Vagina (tissue), 2 donors: ENCODE measurements at regions not wholly inside any gene's neighbourhood (a gene's known extent, or its start where the extent isn't known, plus 50 kb on each side); places are given as distances from the start of the nearest gene placed in this dataset.

ENCODE experiments used
- POLR2A ChIP-seq, 2 donors: fragments of 450-650 bp; IDR thresholded peaks; one replicate each; pipeline ENCODE4 v1.6.1; 2017; ENCODE audit warnings: antibody characterized with exemption in 2 of 2, mild to moderate bottlenecking in 2 of 2, moderate library complexity in 2 of 2
- TF ChIP-seq, protein P1 (sequence below), 3 experiments: fragments of 450-650 bp in 2 of 3; fragments of 200-600 bp in 1 of 3; sonication (generic) in 1 of 3; IDR thresholded peaks; one replicate each; pipeline ENCODE4 v1.5.1; 2017 to 2019; ENCODE audit warnings: antibody characterized with exemption in 3 of 3, mild to moderate bottlenecking in 2 of 3, moderate library complexity in 2 of 3

DNA sequence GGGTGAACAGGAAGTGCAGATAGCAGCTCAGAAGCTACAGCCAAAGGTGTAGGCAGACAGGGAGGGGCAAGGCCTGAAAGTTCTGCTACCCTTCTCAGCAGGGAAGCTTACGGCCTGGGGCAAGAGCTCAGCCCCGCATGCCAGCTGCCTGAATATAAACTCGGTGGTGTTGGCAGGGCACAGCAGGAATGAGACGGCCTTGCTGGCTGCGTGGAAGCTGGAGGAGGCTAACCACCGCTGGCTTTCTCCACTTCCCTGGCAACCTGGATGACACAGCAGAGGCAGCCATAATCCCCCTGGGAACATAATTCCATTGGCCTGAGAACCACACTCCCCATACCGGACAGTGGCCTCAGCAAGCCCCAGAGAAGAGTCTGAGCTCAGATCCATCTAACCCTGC, 81.9 kb upstream of the PRRC2C start:
- TF ChIP-seq POLR2A (IDR thresholded peaks at IDR 0.05): no peak
- TF ChIP-seq, protein P1, sequence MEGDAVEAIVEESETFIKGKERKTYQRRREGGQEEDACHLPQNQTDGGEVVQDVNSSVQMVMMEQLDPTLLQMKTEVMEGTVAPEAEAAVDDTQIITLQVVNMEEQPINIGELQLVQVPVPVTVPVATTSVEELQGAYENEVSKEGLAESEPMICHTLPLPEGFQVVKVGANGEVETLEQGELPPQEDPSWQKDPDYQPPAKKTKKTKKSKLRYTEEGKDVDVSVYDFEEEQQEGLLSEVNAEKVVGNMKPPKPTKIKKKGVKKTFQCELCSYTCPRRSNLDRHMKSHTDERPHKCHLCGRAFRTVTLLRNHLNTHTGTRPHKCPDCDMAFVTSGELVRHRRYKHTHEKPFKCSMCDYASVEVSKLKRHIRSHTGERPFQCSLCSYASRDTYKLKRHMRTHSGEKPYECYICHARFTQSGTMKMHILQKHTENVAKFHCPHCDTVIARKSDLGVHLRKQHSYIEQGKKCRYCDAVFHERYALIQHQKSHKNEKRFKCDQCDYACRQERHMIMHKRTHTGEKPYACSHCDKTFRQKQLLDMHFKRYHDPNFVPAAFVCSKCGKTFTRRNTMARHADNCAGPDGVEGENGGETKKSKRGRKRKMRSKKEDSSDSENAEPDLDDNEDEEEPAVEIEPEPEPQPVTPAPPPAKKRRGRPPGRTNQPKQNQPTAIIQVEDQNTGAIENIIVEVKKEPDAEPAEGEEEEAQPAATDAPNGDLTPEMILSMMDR (IDR thresholded peaks at IDR 0.05): no peak
